ENCODE measurements at regions not wholly inside any gene's neighbourhood (a gene's known extent, or its start where the extent isn't known, plus 50 kb on each side); places are given as distances from the start of the nearest gene placed in this dataset.

DNA sequence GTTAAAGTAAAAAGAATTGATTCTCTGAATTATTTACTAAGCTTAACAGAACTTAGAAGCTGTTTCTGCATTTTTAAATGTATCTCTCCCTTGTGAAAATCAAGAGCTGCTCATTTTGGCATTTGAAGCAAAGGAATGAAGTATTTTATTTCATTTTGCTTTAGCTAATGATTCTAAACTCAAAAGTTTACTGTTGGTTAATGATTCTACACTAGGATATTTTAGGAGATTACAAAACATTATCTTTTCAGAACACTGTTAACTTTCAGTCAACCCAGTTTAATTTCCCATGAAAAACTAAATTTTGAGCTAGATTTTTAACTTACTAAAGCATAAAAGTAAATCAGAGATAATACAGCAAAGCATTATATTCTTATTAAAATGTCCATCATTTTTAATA lies 355.2 kb upstream of the CXorf51B start:
- no peaks in the 10 kb centered on the region for H3K36me3 ChIP-seq (replicated peaks in 1 of 2; ENCODE audit: control insufficient read depth in 1 of 2, insufficient read depth in 2 of 2, low read length in 2 of 2)
- no peaks in the 10 kb centered on the region for H4K20me1 ChIP-seq (ENCODE audit: insufficient read depth, low read length)
- no TSS peak for BruUV-seq (replicated peaks)
- intact Hi-C loops (cut with micrococcal nuclease; ENCODE audit: unreplicated experiment) (no loop called here), in situ Hi-C loops (cut with HindIII; ENCODE audit: extremely low pct_ligation_motif_present, low pct_unique_long_range_greater_than_20kb) (no loop called here)
- H3K4me2 ChIP-seq (ENCODE audit: low read depth, low read length): no peak overlapping the region
- H2AFZ ChIP-seq (ENCODE audit: low read length): no peak overlapping the region
- no peak for FAIRE-seq
- H3K9me3 ChIP-seq (ENCODE audit: low read length): peaks cover 74% of the 10 kb centered on the region
- no peaks in the 10 kb centered on the region for H3K27me3 ChIP-seq (ENCODE audit: control insufficient read depth in 1 of 2, insufficient read depth in 2 of 2, low read length in 2 of 2)
- ChIA-PET POLR2A (no interaction called here), CTCF (ENCODE audit: low intra/inter-chr PET ratio, low total read pairs) (no interaction called here)
- H3K27ac ChIP-seq (ENCODE audit: extremely low read length, insufficient read depth, low read length): no peak overlapping the region
- H3K9ac ChIP-seq (ENCODE audit: insufficient read depth, low read depth, low read length): no peak overlapping the region
- no peaks in the 10 kb centered on the region for H3K4me1 ChIP-seq (ENCODE audit: insufficient read depth, low read length)
- no peaks in the 10 kb centered on the region for H3K79me2 ChIP-seq (ENCODE audit: insufficient read depth, low read length)
- no peak for ATAC-seq
- H3K4me3 ChIP-seq (replicated peaks in 1 of 3; ENCODE audit: insufficient read depth in 1 of 3, low read depth in 2 of 3, low read length in 3 of 3): no peak overlapping the region
- DNase-seq (ENCODE audit: low spot score): no peak
- TF ChIP-seq SALL1 (CRISPR knock-in tag; IDR thresholded peaks at IDR 0.05) (no peak), SP140L (CRISPR knock-in tag; IDR thresholded peaks at IDR 0.05; ENCODE audit: borderline replicate concordance) (no peak), ZNF264 (CRISPR knock-in tag; IDR thresholded peaks at IDR 0.05) (no peak), ZNF768 (CRISPR knock-in tag; IDR thresholded peaks at IDR 0.05) (no peak), ZFP36 (IDR thresholded peaks at IDR 0.05; ENCODE audit: borderline replicate concordance, low read depth, low read length, partially characterized antibody) (no peak)
- TF ChIP-seq, protein P1, sequence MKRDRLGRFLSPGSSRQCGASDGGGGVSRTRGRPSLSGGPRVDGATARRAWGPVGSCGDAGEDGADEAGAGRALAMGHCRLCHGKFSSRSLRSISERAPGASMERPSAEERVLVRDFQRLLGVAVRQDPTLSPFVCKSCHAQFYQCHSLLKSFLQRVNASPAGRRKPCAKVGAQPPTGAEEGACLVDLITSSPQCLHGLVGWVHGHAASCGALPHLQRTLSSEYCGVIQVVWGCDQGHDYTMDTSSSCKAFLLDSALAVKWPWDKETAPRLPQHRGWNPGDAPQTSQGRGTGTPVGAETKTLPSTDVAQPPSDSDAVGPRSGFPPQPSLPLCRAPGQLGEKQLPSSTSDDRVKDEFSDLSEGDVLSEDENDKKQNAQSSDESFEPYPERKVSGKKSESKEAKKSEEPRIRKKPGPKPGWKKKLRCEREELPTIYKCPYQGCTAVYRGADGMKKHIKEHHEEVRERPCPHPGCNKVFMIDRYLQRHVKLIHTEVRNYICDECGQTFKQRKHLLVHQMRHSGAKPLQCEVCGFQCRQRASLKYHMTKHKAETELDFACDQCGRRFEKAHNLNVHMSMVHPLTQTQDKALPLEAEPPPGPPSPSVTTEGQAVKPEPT (CRISPR knock-in tag; IDR thresholded peaks at IDR 0.05; ENCODE audit: low read depth): no peak
- TF ChIP-seq, protein P2, sequence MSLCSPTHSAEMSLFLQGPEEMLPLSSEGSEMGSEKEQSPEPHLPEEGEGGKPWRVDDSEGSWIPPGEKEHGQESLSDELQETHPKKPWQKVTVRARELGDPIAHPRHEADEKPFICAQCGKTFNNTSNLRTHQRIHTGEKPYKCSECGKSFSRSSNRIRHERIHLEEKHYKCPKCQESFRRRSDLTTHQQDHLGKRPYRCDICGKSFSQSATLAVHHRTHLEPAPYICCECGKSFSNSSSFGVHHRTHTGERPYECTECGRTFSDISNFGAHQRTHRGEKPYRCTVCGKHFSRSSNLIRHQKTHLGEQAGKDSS (CRISPR knock-in tag; IDR thresholded peaks at IDR 0.05; ENCODE audit: borderline replicate concordance, low read depth): no peak
- TF ChIP-seq, protein P3, sequence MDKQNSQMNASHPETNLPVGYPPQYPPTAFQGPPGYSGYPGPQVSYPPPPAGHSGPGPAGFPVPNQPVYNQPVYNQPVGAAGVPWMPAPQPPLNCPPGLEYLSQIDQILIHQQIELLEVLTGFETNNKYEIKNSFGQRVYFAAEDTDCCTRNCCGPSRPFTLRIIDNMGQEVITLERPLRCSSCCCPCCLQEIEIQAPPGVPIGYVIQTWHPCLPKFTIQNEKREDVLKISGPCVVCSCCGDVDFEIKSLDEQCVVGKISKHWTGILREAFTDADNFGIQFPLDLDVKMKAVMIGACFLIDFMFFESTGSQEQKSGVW (CRISPR knock-in tag; IDR thresholded peaks at IDR 0.05; ENCODE audit: borderline replicate concordance): no peak
- TF ChIP-seq, protein P4, sequence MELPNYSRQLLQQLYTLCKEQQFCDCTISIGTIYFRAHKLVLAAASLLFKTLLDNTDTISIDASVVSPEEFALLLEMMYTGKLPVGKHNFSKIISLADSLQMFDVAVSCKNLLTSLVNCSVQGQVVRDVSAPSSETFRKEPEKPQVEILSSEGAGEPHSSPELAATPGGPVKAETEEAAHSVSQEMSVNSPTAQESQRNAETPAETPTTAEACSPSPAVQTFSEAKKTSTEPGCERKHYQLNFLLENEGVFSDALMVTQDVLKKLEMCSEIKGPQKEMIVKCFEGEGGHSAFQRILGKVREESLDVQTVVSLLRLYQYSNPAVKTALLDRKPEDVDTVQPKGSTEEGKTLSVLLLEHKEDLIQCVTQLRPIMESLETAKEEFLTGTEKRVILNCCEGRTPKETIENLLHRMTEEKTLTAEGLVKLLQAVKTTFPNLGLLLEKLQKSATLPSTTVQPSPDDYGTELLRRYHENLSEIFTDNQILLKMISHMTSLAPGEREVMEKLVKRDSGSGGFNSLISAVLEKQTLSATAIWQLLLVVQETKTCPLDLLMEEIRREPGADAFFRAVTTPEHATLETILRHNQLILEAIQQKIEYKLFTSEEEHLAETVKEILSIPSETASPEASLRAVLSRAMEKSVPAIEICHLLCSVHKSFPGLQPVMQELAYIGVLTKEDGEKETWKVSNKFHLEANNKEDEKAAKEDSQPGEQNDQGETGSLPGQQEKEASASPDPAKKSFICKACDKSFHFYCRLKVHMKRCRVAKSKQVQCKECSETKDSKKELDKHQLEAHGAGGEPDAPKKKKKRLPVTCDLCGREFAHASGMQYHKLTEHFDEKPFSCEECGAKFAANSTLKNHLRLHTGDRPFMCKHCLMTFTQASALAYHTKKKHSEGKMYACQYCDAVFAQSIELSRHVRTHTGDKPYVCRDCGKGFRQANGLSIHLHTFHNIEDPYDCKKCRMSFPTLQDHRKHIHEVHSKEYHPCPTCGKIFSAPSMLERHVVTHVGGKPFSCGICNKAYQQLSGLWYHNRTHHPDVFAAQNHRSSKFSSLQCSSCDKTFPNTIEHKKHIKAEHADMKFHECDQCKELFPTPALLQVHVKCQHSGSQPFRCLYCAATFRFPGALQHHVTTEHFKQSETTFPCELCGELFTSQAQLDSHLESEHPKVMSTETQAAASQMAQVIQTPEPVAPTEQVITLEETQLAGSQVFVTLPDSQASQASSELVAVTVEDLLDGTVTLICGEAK (IDR thresholded peaks at IDR 0.05): no peak
- TF ChIP-seq, protein P4 (CRISPR knock-in tag; IDR thresholded peaks at IDR 0.05): no peak
- TF ChIP-seq, protein P5, sequence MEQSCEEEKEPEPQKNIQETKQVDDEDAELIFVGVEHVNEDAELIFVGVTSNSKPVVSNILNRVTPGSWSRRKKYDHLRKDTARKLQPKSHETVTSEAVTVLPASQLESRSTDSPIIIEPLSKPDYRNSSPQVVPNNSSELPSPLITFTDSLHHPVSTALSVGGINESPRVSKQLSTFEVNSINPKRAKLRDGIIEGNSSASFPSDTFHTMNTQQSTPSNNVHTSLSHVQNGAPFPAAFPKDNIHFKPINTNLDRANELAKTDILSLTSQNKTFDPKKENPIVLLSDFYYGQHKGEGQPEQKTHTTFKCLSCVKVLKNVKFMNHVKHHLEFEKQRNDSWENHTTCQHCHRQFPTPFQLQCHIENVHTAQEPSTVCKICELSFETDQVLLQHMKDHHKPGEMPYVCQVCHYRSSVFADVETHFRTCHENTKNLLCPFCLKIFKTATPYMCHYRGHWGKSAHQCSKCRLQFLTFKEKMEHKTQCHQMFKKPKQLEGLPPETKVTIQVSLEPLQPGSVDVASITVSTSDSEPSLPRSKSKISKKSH (CRISPR knock-in tag; IDR thresholded peaks at IDR 0.05; ENCODE audit: borderline replicate concordance): no peak

Measured in HepG2 (cell line).